ENCODE measurements at regions not wholly inside any gene's neighbourhood (a gene's known extent, or its start where the extent isn't known, plus 50 kb on each side); places are given as distances from the start of the nearest gene placed in this dataset.
"Not testable (repeated sequence)": the region's sequence is repeated elsewhere in the genome, so short reads cannot be mapped to it uniquely, and the experiment has no call there.

- intact Hi-C loops (cut with micrococcal nuclease) = loop anchor here (10.0 kb wide), 1 partner anchor 226 kb away; no protein-coding TSS in a partner anchor
These were observed 89.1 kb downstream of the KATNIP start for GRCh38 chr16:27638833-27639560.

GRCh38 chr16:27639561-27640276 lies 89.8 kb downstream of the KATNIP start:
- intact Hi-C loops (cut with micrococcal nuclease) = loop anchor here (2.0 to 10.0 kb wide), 3 partner anchors 225 to 578 kb away; no protein-coding TSS in a partner anchor

DNA sequence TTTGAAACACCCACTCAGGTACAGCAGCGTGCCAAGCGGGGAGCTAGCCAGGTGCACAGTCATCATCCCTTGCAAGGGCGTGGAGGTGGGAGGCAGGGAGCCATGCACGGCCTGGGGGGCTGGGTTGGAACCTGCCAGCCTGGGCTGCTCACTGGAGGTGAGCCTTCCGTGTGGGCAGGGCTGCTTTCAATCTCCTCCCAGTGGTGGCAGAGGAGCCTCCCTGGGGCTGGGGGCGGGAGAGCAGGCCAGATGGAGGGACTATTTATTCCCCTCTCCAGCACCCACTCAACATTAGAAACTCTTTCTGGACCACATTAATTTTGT lies 90.3 kb downstream of the KATNIP start:
- intact Hi-C loops (cut with micrococcal nuclease) = loop anchor here (2.0 to 5.0 kb wide), 2 partner anchors 431 to 577 kb away; no protein-coding TSS in a partner anchor

DNA sequence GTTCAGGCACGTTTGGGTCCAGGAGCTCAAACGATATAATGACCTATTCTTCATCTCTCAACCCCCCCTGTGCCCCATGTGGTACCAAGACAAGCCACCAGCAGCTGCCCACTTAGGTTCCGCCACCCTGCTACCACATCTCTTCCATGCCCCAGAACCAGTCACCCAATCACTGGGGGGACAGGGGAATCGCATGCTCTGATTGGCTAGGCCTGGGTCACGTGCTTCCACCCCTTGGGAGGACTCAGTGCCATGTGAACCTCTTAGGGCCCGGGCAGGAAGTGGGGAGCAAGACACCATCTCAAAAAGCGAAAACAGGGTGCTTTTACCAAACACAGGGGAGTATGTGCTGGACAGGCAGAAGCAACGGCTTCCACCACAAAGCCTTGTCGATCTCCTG lies 91.3 kb downstream of the KATNIP start:
- intact Hi-C loops (cut with micrococcal nuclease) = loop anchor here (2.0 to 5.0 kb wide), 2 partner anchors 430 to 576 kb away; no protein-coding TSS in a partner anchor

GRCh38 chr16:27641734-27642415 lies 91.9 kb downstream of the KATNIP start:
- intact Hi-C loops (cut with micrococcal nuclease) = loop anchor here (2.0 to 5.0 kb wide), 2 partner anchors 429 to 575 kb away; no protein-coding TSS in a partner anchor

DNA sequence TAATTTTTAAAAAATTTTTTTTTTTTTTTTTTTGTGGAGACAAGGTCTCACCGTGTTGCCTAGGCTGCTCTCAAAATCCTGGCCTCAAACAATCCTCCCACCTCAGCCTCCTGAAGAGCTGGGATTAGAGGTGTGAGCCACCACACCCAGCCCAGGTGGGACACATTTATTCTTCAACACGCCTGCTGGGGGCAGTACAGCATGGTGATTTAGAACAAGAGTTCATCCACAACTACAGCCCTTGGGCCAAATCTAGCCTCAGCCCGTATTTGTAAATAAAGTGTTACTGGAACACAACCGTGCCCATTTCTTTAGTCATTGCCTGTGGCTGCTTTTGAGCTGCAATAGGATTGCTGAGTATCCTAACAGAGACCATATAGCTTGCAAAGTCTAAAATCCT lies 92.8 kb downstream of the KATNIP start:
- intact Hi-C loops (cut with micrococcal nuclease) = loop anchor here (5.0 kb wide), 1 partner anchor 575 kb away; no protein-coding TSS in a partner anchor

DNA sequence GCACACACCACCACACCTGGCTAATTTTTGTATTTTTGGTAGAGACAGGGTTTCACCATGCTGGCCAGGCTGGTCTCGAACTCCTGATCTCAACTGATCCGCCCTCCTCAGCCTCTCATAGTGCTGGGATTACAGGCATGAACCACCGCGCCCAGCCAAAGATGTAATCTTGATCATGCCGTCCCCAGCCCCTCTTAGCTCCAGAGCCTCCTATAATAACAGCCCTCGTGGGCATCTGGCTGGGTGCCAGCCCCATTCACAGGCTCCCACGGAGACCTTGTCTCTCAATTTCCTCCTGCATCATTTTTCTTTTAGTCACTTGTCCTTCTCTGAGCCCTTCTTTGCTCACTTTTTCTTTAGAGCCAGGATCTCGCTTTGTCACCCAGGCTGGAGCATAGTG lies 94.2 kb downstream of the KATNIP start:
- intact Hi-C loops (cut with micrococcal nuclease) = loop anchor here (5.0 kb wide), 1 partner anchor 573 kb away; no protein-coding TSS in a partner anchor

DNA sequence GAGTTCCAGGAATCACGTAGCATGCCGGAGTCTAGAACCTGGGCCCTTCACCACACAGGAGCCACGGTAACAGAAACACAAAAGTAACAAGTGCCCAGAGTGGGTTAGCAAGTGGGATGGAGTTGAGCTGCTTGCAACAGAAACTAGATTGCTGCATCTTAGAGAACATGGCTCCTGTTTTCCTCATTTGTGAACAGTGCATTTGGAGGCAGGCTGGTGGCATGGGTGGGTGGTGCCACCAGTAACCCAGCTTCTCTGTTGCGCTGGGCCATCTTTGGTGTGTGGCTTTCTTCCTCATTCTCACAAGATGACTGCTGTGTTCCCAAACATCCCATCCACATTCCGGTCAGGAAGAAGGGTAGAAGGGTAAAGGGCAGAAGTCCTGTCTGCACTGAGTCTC lies 95.5 kb downstream of the KATNIP start:
- intact Hi-C loops (cut with micrococcal nuclease) = no loop called here

DNA sequence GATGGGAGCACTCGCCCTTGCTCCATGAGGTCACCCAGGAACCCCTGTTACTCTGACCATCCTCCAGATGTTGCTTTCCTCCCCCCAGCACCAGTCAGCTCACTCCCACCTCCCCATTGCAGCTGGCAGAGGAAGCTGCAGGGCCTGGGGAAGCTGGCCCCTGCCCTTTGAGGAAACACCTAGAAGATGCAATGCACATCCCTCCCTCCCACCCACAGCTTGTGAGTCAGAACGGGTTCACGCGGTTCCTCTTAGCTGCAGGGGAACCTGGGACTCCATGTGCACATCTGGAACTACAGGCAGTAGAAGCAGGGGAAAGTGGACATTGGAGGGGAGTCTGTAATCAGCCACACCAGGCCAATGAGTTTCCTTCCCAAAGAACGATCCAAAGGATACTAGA lies 96.9 kb downstream of the KATNIP start:
- intact Hi-C loops (cut with micrococcal nuclease) = no loop called here

DNA sequence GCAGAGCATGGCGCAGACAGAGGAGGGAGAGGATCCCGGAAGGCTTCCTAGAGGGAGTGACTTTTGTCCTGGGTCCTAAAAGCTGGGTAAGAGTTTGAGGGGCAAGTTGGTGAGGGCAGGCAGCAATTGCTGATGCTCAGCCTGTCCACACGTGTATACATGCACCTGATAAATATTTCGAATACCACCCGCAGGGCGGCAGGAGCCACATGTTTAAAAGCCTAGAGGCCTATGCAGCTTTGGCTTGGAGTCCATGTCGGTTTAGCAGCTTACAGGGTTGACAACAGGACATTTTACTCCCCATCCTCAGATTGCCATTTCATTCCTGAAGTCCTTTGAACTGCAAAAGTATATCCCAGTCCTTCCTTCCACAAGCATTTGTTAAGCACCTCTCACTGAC lies 99.1 kb downstream of the KATNIP start:
- intact Hi-C loops (cut with micrococcal nuclease) = no loop called here

GRCh38 chr16:27650073-27650701 lies 100.2 kb downstream of the KATNIP start:
- intact Hi-C loops (cut with micrococcal nuclease) = no loop called here

GRCh38 chr16:27651301-27651700 lies 101.4 kb downstream of the KATNIP start:
- intact Hi-C loops (cut with micrococcal nuclease) = no loop called here

DNA sequence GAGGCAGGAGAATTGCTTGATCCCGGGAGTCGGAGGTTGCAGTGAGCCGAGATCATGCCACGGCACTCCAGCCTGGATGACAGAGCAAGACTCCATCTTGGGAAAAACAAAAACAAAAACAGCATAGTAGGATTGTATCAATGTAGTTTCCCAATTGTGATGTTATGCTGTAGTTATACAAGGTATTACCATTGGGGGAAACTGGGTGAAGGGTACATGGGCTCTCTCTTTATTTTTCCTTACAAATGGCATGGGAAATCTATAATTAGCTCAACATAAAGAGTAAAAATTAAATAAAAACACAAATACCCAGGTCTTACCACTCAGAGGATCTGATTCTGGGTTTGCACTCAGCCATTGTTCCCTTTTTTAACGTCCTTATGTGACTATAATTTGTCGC lies 107.9 kb downstream of the KATNIP start:
- intact Hi-C loops (cut with micrococcal nuclease) = no loop called here

DNA sequence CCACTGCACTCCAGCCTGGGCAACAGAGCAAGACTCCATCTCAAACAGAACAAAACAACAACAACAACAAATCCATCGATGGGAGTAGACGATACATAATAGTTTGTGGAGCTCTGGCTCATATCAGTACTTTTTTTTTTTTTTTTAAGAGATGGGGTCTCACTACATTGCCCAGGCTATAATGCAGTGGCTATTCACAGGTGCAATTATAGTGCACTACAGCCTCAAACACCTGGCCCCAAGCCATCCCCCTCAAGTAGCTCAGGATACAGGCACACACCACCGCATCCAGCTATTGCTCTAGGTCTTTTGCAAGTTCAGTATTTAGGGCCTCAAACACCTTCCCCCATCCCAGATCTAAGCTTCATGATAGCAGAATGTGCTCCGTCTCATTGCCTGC lies 110.6 kb downstream of the KATNIP start:
- intact Hi-C loops (cut with micrococcal nuclease) = no loop called here

GRCh38 chr16:27663235-27663634 lies 113.3 kb downstream of the KATNIP start:
- intact Hi-C loops (cut with micrococcal nuclease) = not testable (repeated sequence)

- intact Hi-C loops (cut with micrococcal nuclease) = no loop called here
These were observed 115.9 kb downstream of the KATNIP start for GRCh38 chr16:27665881-27666280.

- intact Hi-C loops (cut with micrococcal nuclease) = no loop called here
These were observed 120.3 kb downstream of the KATNIP start for GRCh38 chr16:27670071-27670810.

DNA sequence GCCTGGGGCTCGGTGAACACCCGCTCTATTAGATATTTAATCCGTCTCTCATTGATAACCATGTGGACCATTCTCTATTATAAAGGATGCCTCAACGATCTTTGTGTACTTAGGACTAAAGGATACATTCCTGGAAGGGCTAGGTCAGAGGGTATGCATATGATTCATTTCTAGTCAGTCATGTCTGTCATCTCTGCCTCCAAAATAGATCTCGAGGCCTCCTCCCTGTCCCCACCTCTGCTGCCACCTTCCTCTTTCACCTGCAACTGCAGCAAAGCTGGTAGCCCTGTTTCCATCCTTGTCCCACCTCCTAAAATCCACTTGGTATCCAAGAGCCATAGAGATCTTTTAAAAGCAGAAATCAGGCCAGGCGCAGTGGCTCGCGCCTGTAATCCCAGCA lies 121.5 kb downstream of the KATNIP start:
- intact Hi-C loops (cut with micrococcal nuclease) = no loop called here

DNA sequence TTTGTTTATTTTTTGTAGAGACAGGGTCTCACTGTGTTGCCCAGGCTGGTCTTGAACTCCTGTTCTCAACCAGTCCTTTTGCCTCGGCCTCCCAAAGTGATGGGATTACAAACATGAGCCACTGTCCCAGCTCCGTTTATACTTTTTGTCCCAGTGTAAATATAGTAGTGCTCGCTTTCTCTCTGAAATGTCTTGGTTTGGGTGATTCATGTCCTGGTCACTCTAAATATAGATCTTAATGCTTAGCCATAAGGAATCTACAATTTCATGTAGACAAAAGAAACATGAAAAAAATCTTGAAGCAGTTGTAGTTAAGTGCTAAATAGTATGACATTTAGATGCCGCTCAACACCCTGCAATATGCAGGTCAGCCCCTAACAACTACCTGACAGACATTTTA lies 126.9 kb downstream of the KATNIP start:
- intact Hi-C loops (cut with micrococcal nuclease) = no loop called here

DNA sequence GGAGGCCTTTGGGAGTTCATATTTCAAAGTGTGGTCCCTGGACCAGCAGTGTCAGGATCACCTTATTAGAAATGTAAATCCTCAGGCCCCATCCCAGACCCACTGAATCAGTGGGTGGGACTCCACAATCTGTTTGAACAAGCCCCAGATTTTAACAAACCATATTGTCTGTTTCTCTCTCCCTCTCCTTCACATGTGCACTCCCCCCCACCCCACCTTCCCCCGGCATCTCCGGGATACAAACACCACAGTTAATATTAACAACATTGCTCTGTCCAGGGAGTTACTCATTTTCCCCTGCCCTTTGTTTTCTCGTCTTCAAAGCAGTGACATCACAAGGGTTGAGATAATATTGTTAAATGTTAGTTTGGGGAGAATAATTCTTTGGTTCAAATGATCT lies 127.3 kb downstream of the KATNIP start:
- intact Hi-C loops (cut with micrococcal nuclease) = no loop called here

DNA sequence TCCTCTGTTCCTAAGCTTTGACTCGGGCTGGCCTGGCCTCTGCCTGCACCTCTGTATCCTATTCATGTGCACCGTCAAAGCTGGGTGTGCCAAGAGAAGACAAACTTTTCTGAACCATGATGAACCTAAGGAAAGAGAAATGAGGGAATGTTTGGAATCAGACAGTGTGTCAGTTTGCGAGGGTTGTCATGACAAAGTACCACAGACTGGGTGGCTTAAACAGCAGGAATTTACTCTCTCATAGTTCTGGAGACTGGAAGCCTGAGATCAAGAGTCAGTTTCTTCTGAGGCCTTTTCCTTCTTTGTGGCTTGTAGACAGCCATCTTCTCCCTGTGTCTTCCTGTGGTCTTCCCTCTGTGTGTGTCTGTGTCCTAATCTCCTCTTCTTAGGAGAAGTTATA lies 129.0 kb downstream of the KATNIP start:
- intact Hi-C loops (cut with micrococcal nuclease) = no loop called here

All from T-helper 1 cell treated with Interleukin-12 subunit alpha and Interleukin-12 subunit beta and Interleukin-4 antibody, amounts not matched to agents 30 ng/mL and 1 ng/mL, for 36 hours (primary cell).